ENCODE measurements at regions not wholly inside any gene's neighbourhood (a gene's known extent, or its start where the extent isn't known, plus 50 kb on each side); places are given as distances from the start of the nearest gene placed in this dataset.

DNA sequence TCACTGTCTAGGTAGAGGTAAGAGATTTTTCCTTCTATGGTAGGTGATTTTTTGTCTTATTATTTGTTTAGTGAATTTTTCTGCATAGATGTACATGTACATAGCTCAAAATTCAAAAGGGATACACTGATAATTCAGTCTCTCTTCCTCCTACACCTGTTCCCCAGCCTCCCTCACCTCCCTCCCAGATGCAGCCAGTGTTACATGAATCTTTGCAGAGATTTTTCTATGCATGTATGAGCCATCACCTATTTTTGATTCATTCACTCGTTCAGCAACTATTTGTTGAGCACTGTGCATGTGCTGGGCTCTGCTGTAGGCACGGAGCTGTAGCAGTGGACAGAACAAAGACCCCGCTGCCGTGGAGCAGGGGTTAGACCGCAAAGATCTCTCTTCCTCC, 218.9 kb downstream of the AACS start:
- no peaks in the 10 kb centered on the region for H3K27me3 ChIP-seq
- H3K4me3 Mint-ChIP-seq: no peak overlapping the region
- peaks cover 13% of the 10 kb centered on the region for H3K4me1 ChIP-seq
- H3K27me3 Mint-ChIP-seq (ENCODE audit: insufficient read depth, low read depth): peaks cover 2% of the 10 kb centered on the region
- no peaks in the 10 kb centered on the region for H3K36me3 Mint-ChIP-seq
- H3K9me3 ChIP-seq (ENCODE audit: low read depth): no peaks in the 10 kb centered on the region
- no peak overlapping the region for H3K9ac ChIP-seq
- no peak for DNase-seq (ENCODE audit: low spot score)
- H3K79me2 ChIP-seq (ENCODE audit: low read depth): no peaks in the 10 kb centered on the region
- TF ChIP-seq EZH2 (IDR thresholded peaks at IDR 0.05): no peak
- TF ChIP-seq EZH2phosphoT487 (IDR thresholded peaks at IDR 0.05): no peak
- TF ChIP-seq, protein P1, sequence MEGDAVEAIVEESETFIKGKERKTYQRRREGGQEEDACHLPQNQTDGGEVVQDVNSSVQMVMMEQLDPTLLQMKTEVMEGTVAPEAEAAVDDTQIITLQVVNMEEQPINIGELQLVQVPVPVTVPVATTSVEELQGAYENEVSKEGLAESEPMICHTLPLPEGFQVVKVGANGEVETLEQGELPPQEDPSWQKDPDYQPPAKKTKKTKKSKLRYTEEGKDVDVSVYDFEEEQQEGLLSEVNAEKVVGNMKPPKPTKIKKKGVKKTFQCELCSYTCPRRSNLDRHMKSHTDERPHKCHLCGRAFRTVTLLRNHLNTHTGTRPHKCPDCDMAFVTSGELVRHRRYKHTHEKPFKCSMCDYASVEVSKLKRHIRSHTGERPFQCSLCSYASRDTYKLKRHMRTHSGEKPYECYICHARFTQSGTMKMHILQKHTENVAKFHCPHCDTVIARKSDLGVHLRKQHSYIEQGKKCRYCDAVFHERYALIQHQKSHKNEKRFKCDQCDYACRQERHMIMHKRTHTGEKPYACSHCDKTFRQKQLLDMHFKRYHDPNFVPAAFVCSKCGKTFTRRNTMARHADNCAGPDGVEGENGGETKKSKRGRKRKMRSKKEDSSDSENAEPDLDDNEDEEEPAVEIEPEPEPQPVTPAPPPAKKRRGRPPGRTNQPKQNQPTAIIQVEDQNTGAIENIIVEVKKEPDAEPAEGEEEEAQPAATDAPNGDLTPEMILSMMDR (IDR thresholded peaks at IDR 0.05): no peak
- no peak overlapping the region for H3K4me3 ChIP-seq
- H3K36me3 ChIP-seq: no peaks in the 10 kb centered on the region
- peaks cover 3% of the 10 kb centered on the region for H3K9me3 Mint-ChIP-seq
- H3K27ac Mint-ChIP-seq: no peak overlapping the region
- no peak overlapping the region for H2AFZ ChIP-seq (replicated peaks)
- no peaks in the 10 kb centered on the region for H4K20me1 ChIP-seq (ENCODE audit: low read depth)
- H3K4me2 ChIP-seq: no peak overlapping the region
- no peak overlapping the region for H3K27ac ChIP-seq
- peaks cover 19% of the 10 kb centered on the region for H3F3A ChIP-seq (ENCODE audit: low read depth)
- peaks cover 20% of the 10 kb centered on the region for H3K4me1 Mint-ChIP-seq

DNA sequence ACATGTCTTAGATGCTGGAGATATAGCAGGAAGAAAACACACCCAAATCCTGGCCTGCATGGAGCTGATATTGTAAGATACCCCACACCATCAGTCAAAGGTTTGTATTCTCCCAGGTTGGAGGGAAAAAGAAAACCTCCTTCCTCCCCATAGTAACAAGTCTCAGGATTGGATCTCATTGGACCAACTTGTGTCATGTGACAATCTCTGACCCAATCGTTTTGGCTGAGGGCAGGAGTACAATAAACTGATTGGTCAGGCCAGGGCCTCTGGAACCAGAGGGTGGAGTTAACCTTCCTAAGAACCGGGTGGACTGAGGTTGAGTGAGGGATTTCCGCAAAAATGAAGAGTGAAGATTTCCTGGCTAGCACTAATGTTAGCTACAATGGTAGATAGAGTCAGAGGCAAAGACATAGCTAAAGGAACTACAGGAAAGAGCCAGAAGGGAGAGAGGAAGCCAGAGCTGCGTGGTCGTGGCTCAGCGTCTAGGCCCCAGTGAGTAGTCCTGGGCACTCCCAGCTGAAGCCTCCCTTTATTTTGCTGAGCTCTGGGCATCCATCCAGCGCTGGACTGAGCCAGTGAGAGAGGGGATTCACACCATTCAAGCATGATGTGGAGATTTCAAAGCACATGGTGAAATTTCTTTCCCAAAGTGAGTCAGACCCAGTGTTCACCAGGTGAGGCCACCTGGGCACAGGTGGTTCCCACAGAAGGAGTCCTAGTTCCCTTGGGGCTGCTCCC, 219.9 kb downstream of the AACS start:
- Histone ChIP-seq H3K9me3 (ENCODE audit: low read depth) (no peaks in the 10 kb centered on the region), H3K4me2 (no peak overlapping the region), H3K4me3 (no peak overlapping the region), H3F3A (ENCODE audit: low read depth) (peaks cover 14% of the 10 kb centered on the region), H3K79me2 (ENCODE audit: low read depth) (no peaks in the 10 kb centered on the region), H3K27me3 (no peaks in the 10 kb centered on the region), H3K36me3 (no peaks in the 10 kb centered on the region), H3K27ac (no peak overlapping the region), H3K9ac (no peak overlapping the region), H4K20me1 (ENCODE audit: low read depth) (no peaks in the 10 kb centered on the region), H2AFZ (replicated peaks) (no peak overlapping the region), H3K4me1 (peaks cover 12% of the 10 kb centered on the region)
- Mint-ChIP-seq H3K27ac (no peak overlapping the region), H3K27me3 (ENCODE audit: insufficient read depth, low read depth) (peaks cover 4% of the 10 kb centered on the region), H3K9me3 (peaks cover 3% of the 10 kb centered on the region), H3K4me3 (no peak overlapping the region), H3K4me1 (peaks cover 20% of the 10 kb centered on the region), H3K36me3 (no peaks in the 10 kb centered on the region)
- TF ChIP-seq EZH2 (IDR thresholded peaks at IDR 0.05) (no peak), EZH2phosphoT487 (IDR thresholded peaks at IDR 0.05) (no peak)
- TF ChIP-seq, protein P1 (IDR thresholded peaks at IDR 0.05): no peak
- no peak for DNase-seq (ENCODE audit: low spot score)

DNA sequence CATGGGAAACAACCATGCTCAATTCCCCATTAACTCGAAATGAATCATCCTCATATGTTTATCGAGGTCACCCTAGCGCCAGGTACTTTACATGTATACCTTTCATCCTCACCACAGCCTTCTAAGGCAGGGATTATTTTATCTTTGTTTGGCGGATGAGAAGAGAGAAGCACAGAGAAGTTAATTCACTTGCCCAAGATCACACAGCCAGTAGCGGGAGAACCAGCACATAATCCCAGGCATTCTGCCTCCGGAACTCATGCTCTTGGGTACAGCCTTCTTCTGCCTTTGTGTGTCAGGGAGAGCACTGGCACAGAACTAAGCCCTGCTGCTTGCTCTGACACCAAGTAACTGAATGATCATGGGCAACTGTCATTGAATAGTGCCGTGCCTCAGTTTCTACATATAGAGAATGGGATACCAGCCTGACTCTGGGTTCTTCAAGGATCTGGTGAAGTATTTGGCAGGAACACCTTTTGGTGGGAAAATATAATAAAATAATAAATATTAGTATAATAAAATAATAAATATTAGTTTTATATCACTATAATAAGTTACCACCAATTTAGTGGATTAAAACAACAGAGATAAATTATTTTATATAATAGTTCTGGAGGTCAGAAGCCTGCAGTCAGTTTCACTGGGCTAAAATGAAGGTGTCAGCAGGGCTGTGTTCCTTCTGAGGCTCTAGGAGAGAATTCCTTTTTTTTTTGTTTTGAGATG, 220.9 kb downstream of the AACS start:
- H3K4me2 ChIP-seq: no peak overlapping the region
- no peaks in the 10 kb centered on the region for H3K9me3 ChIP-seq (ENCODE audit: low read depth)
- peaks cover 4% of the 10 kb centered on the region for H3F3A ChIP-seq (ENCODE audit: low read depth)
- TF ChIP-seq EZH2phosphoT487 (IDR thresholded peaks at IDR 0.05) (no peak), EZH2 (IDR thresholded peaks at IDR 0.05) (no peak)
- TF ChIP-seq, protein P1 (IDR thresholded peaks at IDR 0.05): no peak
- H2AFZ ChIP-seq (replicated peaks): no peak overlapping the region
- H3K27ac Mint-ChIP-seq: no peak overlapping the region
- H3K27ac ChIP-seq: no peak overlapping the region
- no peak overlapping the region for H3K4me3 Mint-ChIP-seq
- peaks cover 3% of the 10 kb centered on the region for H3K9me3 Mint-ChIP-seq
- peaks cover 2% of the 10 kb centered on the region for H3K4me1 ChIP-seq
- no peaks in the 10 kb centered on the region for H3K36me3 ChIP-seq
- no peaks in the 10 kb centered on the region for H3K79me2 ChIP-seq (ENCODE audit: low read depth)
- H3K9ac ChIP-seq: no peak overlapping the region
- H3K4me1 Mint-ChIP-seq: peaks cover 11% of the 10 kb centered on the region
- no peaks in the 10 kb centered on the region for H3K36me3 Mint-ChIP-seq
- no peak for DNase-seq (ENCODE audit: low spot score)
- peaks cover 4% of the 10 kb centered on the region for H3K27me3 Mint-ChIP-seq (ENCODE audit: insufficient read depth, low read depth)
- no peaks in the 10 kb centered on the region for H4K20me1 ChIP-seq (ENCODE audit: low read depth)
- H3K27me3 ChIP-seq: no peaks in the 10 kb centered on the region
- H3K4me3 ChIP-seq: no peak overlapping the region
